ENCODE measurements at regions not wholly inside any gene's neighbourhood (a gene's known extent, or its start where the extent isn't known, plus 50 kb on each side); places are given as distances from the start of the nearest gene placed in this dataset.
A peak's percentile ranks its signal among the peaks of the same experiment; 100 is the strongest.
"Not testable (repeated sequence)": the region's sequence is repeated elsewhere in the genome, so short reads cannot be mapped to it uniquely, and the experiment has no call there.

GRCh38 chr9:33740075-33740474 is 55.3 kb upstream of the PRSS3 start:
- no peak for DNase-seq

GRCh38 chr9:33740958-33741357 is 54.4 kb upstream of the PRSS3 start:
- not testable (repeated sequence) for DNase-seq

GRCh38 chr9:33742051-33742450 is 53.3 kb upstream of the PRSS3 start:
- DNase-seq, result no peak

GRCh38 chr9:33742519-33742918 is 52.8 kb upstream of the PRSS3 start:
- DNase-seq, result peak; percentile 61

Measured in hematopoietic multipotent progenitor cell treated with erythropoietin and hydrocortisone succinate and interleukin-3 and kit ligand, for 6 days (in vitro differentiated cells).